ENCODE measurements at regions not wholly inside any gene's neighbourhood (a gene's known extent, or its start where the extent isn't known, plus 50 kb on each side); places are given as distances from the start of the nearest gene placed in this dataset.

- H3K27ac ChIP-seq (replicated peaks; ENCODE audit: low read length), result no peak overlapping the region
- no peak overlapping the region for H2BK120ac ChIP-seq (ENCODE audit: low read depth, low read length)
Measured at GRCh38 chr4:116531870-116532269, 553.5 kb downstream of the TRAM1L1 start.

GRCh38 chr4:116531026-116531425, 554.4 kb downstream of the TRAM1L1 start:
- Histone ChIP-seq H3K27me3 (ENCODE audit: control insufficient read depth in 3 of 3, insufficient read depth in 3 of 3, low read depth in 1 of 3, low read length in 3 of 3) (no peaks in the 10 kb centered on the region), H4K91ac (ENCODE audit: low read depth, low read length, poor library complexity) (no peak overlapping the region), H3K36me3 (replicated peaks in 1 of 2; ENCODE audit: control insufficient read depth in 2 of 2, insufficient read depth in 2 of 2, low read length in 2 of 2) (no peaks in the 10 kb centered on the region), H4K8ac (ENCODE audit: low read depth, low read length) (no peak overlapping the region), H3K23ac (ENCODE audit: low read depth, low read length, poor library complexity) (no peak overlapping the region), H3K9me3 (replicated peaks in 1 of 2; ENCODE audit: control insufficient read depth in 2 of 2, insufficient read depth in 1 of 2, low read depth in 1 of 2, low read length in 2 of 2) (no peaks in the 10 kb centered on the region), H3K9ac (ENCODE audit: low read depth, low read length, poor library complexity) (no peak overlapping the region), H3K4me3 (ENCODE audit: low read length in 2 of 2) (no peak overlapping the region), H3K27ac (replicated peaks; ENCODE audit: low read length) (no peak overlapping the region), H2AK5ac (ENCODE audit: low read depth, low read length) (no peak overlapping the region), H2AFZ (ENCODE audit: low read length) (no peak overlapping the region), H3K4me2 (ENCODE audit: insufficient read depth, low read length, poor library complexity, severe bottlenecking) (no peak overlapping the region), H3K18ac (ENCODE audit: low read length) (no peak overlapping the region), H2BK12ac (ENCODE audit: low read length) (no peak overlapping the region), H3K79me1 (ENCODE audit: low read depth, low read length) (no peaks in the 10 kb centered on the region), H3K4me1 (ENCODE audit: control insufficient read depth in 2 of 2, insufficient read depth in 1 of 2, low read depth in 1 of 2, low read length in 2 of 2) (no peaks in the 10 kb centered on the region), H2BK5ac (ENCODE audit: low read length) (no peak overlapping the region), H3K4ac (ENCODE audit: low read length) (no peak overlapping the region), H2BK120ac (ENCODE audit: low read depth, low read length) (no peak overlapping the region), H3K14ac (ENCODE audit: low read length) (no peak overlapping the region), H2BK15ac (ENCODE audit: low read length) (no peak overlapping the region)
- no CpG with 5 or more reads among the region's 3 CpGs for WGBS, 2 donors (ENCODE audit: extremely low coverage in 2 of 2, insufficient read length in 2 of 2, insufficient replicate concordance in 1 of 2)
- DNase-seq (ENCODE audit: low spot score), result no peak

More at GRCh38 chr4:116531870-116532269, 553.5 kb downstream of the TRAM1L1 start:
- H3K79me1 ChIP-seq (ENCODE audit: low read depth, low read length), result no peaks in the 10 kb centered on the region
- H3K23ac ChIP-seq (ENCODE audit: low read depth, low read length, poor library complexity), result no peak overlapping the region
- WGBS, 2 donors (ENCODE audit: extremely low coverage in 2 of 2, insufficient read length in 2 of 2, insufficient replicate concordance in 1 of 2), result no CpG with 5 or more reads among the region's 5 CpGs
- H4K91ac ChIP-seq (ENCODE audit: low read depth, low read length, poor library complexity), result no peak overlapping the region
- H3K27me3 ChIP-seq (ENCODE audit: control insufficient read depth in 3 of 3, insufficient read depth in 3 of 3, low read depth in 1 of 3, low read length in 3 of 3), result no peaks in the 10 kb centered on the region
- H3K36me3 ChIP-seq (replicated peaks in 1 of 2; ENCODE audit: control insufficient read depth in 2 of 2, insufficient read depth in 2 of 2, low read length in 2 of 2), result no peaks in the 10 kb centered on the region
- H3K4me1 ChIP-seq (ENCODE audit: control insufficient read depth in 2 of 2, insufficient read depth in 1 of 2, low read depth in 1 of 2, low read length in 2 of 2), result no peaks in the 10 kb centered on the region
- H4K8ac ChIP-seq (ENCODE audit: low read depth, low read length), result no peak overlapping the region
- no peak overlapping the region for H3K9ac ChIP-seq (ENCODE audit: low read depth, low read length, poor library complexity)
- no peak overlapping the region for H3K4me2 ChIP-seq (ENCODE audit: insufficient read depth, low read length, poor library complexity, severe bottlenecking)
- H2AFZ ChIP-seq (ENCODE audit: low read length), result peak overlapping the region; percentile 83
- no peak overlapping the region for H3K14ac ChIP-seq (ENCODE audit: low read length)
- H2BK12ac ChIP-seq (ENCODE audit: low read length), result no peak overlapping the region
- H2BK5ac ChIP-seq (ENCODE audit: low read length), result no peak overlapping the region
- no peaks in the 10 kb centered on the region for H3K9me3 ChIP-seq (replicated peaks in 1 of 2; ENCODE audit: control insufficient read depth in 2 of 2, insufficient read depth in 1 of 2, low read depth in 1 of 2, low read length in 2 of 2)
- H2AK5ac ChIP-seq (ENCODE audit: low read depth, low read length), result no peak overlapping the region
- H3K4me3 ChIP-seq (ENCODE audit: low read length in 2 of 2), result no peak overlapping the region
- no peak for DNase-seq (ENCODE audit: low spot score)
- no peak overlapping the region for H2BK15ac ChIP-seq (ENCODE audit: low read length)
- no peak overlapping the region for H3K4ac ChIP-seq (ENCODE audit: low read length)
- no peak overlapping the region for H3K18ac ChIP-seq (ENCODE audit: low read length)

- H2BK120ac ChIP-seq (ENCODE audit: low read depth, low read length), result no peak overlapping the region
- no peaks in the 10 kb centered on the region for H3K79me1 ChIP-seq (ENCODE audit: low read depth, low read length)
- H3K4me2 ChIP-seq (ENCODE audit: insufficient read depth, low read length, poor library complexity, severe bottlenecking), result no peak overlapping the region
- H3K9me3 ChIP-seq (replicated peaks in 1 of 2; ENCODE audit: control insufficient read depth in 2 of 2, insufficient read depth in 1 of 2, low read depth in 1 of 2, low read length in 2 of 2), result no peaks in the 10 kb centered on the region
- H3K27ac ChIP-seq (replicated peaks; ENCODE audit: low read length), result no peak overlapping the region
- no peak overlapping the region for H2AK5ac ChIP-seq (ENCODE audit: low read depth, low read length)
- H2BK12ac ChIP-seq (ENCODE audit: low read length), result no peak overlapping the region
- H2BK15ac ChIP-seq (ENCODE audit: low read length), result no peak overlapping the region
- no peak overlapping the region for H3K18ac ChIP-seq (ENCODE audit: low read length)
- no peak overlapping the region for H2BK5ac ChIP-seq (ENCODE audit: low read length)
- no peak overlapping the region for H3K4ac ChIP-seq (ENCODE audit: low read length)
- H3K14ac ChIP-seq (ENCODE audit: low read length), result no peak overlapping the region
- no peak overlapping the region for H4K8ac ChIP-seq (ENCODE audit: low read depth, low read length)
- H3K4me3 ChIP-seq (ENCODE audit: low read length in 2 of 2), result no peak overlapping the region
- no peaks in the 10 kb centered on the region for H3K27me3 ChIP-seq (ENCODE audit: control insufficient read depth in 3 of 3, insufficient read depth in 3 of 3, low read depth in 1 of 3, low read length in 3 of 3)
- H3K23ac ChIP-seq (ENCODE audit: low read depth, low read length, poor library complexity), result no peak overlapping the region
- no peak overlapping the region for H4K91ac ChIP-seq (ENCODE audit: low read depth, low read length, poor library complexity)
- no peaks in the 10 kb centered on the region for H3K36me3 ChIP-seq (replicated peaks in 1 of 2; ENCODE audit: control insufficient read depth in 2 of 2, insufficient read depth in 2 of 2, low read length in 2 of 2)
- no peak overlapping the region for H3K9ac ChIP-seq (ENCODE audit: low read depth, low read length, poor library complexity)
- H2AFZ ChIP-seq (ENCODE audit: low read length), result no peak overlapping the region
- WGBS, 2 donors (ENCODE audit: extremely low coverage in 2 of 2, insufficient read length in 2 of 2, insufficient replicate concordance in 1 of 2), result no CpG with 5 or more reads among the region's 2 CpGs
- H3K4me1 ChIP-seq (ENCODE audit: control insufficient read depth in 2 of 2, insufficient read depth in 1 of 2, low read depth in 1 of 2, low read length in 2 of 2), result no peaks in the 10 kb centered on the region
- DNase-seq (ENCODE audit: low spot score), result no peak
Measured at GRCh38 chr4:116530048-116530447, 555.3 kb downstream of the TRAM1L1 start.

- H3K18ac ChIP-seq (ENCODE audit: low read length), result no peak overlapping the region
- H3K27me3 ChIP-seq (ENCODE audit: control insufficient read depth in 3 of 3, insufficient read depth in 3 of 3, low read depth in 1 of 3, low read length in 3 of 3), result no peaks in the 10 kb centered on the region
- no peak overlapping the region for H2BK12ac ChIP-seq (ENCODE audit: low read length)
- WGBS, 2 donors (ENCODE audit: extremely low coverage in 2 of 2, insufficient read length in 2 of 2, insufficient replicate concordance in 1 of 2), result no CpG with 5 or more reads among the region's 1 CpG
- no peaks in the 10 kb centered on the region for H3K9me3 ChIP-seq (replicated peaks in 1 of 2; ENCODE audit: control insufficient read depth in 2 of 2, insufficient read depth in 1 of 2, low read depth in 1 of 2, low read length in 2 of 2)
- H4K91ac ChIP-seq (ENCODE audit: low read depth, low read length, poor library complexity), result no peak overlapping the region
- no peak overlapping the region for H2BK120ac ChIP-seq (ENCODE audit: low read depth, low read length)
- no peak overlapping the region for H3K4me2 ChIP-seq (ENCODE audit: insufficient read depth, low read length, poor library complexity, severe bottlenecking)
- no peak overlapping the region for H3K4me3 ChIP-seq (ENCODE audit: low read length in 2 of 2)
- no peak overlapping the region for H3K9ac ChIP-seq (ENCODE audit: low read depth, low read length, poor library complexity)
- H3K23ac ChIP-seq (ENCODE audit: low read depth, low read length, poor library complexity), result no peak overlapping the region
- H2BK5ac ChIP-seq (ENCODE audit: low read length), result no peak overlapping the region
- no peak overlapping the region for H2BK15ac ChIP-seq (ENCODE audit: low read length)
- no peak overlapping the region for H3K14ac ChIP-seq (ENCODE audit: low read length)
- H4K8ac ChIP-seq (ENCODE audit: low read depth, low read length), result no peak overlapping the region
- no peak overlapping the region for H3K4ac ChIP-seq (ENCODE audit: low read length)
- H3K79me1 ChIP-seq (ENCODE audit: low read depth, low read length), result no peaks in the 10 kb centered on the region
- H2AFZ ChIP-seq (ENCODE audit: low read length), result no peak overlapping the region
- no peak for DNase-seq (ENCODE audit: low spot score)
- H3K4me1 ChIP-seq (ENCODE audit: control insufficient read depth in 2 of 2, insufficient read depth in 1 of 2, low read depth in 1 of 2, low read length in 2 of 2), result no peaks in the 10 kb centered on the region
- no peaks in the 10 kb centered on the region for H3K36me3 ChIP-seq (replicated peaks in 1 of 2; ENCODE audit: control insufficient read depth in 2 of 2, insufficient read depth in 2 of 2, low read length in 2 of 2)
- H3K27ac ChIP-seq (replicated peaks; ENCODE audit: low read length), result no peak overlapping the region
- no peak overlapping the region for H2AK5ac ChIP-seq (ENCODE audit: low read depth, low read length)
Measured at GRCh38 chr4:116529129-116529528, 556.2 kb downstream of the TRAM1L1 start.

All from neuronal stem cell (in vitro differentiated cells).